ELF-1 (cell line): ENCODE measurements at regions not wholly inside any gene's neighbourhood (a gene's known extent, or its start where the extent isn't known, plus 50 kb on each side); places are given as distances from the start of the nearest gene placed in this dataset.

Experiments
- DNase-seq: peaks from one replicate; pipeline ENCODE4 v3.0.0-alpha.2; 2016; ENCODE audit warnings: low read depth, low spot score

DNA sequence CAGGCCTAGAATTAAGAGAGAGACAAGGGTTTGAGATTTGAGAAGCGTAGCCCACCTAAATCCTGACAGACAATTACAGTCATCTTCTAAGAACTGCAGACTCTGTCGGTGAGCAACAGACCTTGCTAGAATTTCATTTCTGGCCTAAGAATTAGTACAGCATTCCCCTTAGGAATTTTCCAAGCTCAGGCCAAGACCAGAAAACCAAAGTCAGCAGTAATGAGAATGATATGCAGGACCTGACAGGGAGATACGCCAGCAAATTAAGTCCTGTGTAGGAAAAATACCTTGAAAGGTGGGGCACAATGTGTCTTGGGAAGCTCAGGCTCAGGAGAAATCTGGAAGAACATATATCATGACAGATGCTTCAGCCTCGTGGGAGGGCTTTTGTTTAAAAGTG lies 52.7 kb upstream of the HERPUD2 start:
- no peak for DNase-seq

DNA sequence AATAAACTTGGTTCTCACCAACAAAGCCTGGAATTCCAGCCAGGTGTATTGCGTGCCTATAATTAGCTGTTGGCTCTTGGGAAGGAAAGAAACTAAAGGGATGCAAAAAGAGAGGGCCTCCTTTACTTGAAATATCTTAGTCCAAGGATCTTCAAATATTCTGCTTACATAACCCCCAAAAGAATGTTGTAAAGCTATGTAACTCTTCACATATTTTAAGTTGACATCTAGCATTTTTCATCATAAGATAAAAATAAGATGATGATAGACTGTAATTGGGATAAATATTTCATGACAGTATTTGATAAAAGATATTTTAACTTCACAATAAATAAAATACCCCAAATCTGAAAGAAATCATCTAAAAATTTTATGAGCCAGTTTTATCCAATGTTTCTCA lies 52.5 kb upstream of the SEPTIN7 start:
- no peak for DNase-seq

DNA sequence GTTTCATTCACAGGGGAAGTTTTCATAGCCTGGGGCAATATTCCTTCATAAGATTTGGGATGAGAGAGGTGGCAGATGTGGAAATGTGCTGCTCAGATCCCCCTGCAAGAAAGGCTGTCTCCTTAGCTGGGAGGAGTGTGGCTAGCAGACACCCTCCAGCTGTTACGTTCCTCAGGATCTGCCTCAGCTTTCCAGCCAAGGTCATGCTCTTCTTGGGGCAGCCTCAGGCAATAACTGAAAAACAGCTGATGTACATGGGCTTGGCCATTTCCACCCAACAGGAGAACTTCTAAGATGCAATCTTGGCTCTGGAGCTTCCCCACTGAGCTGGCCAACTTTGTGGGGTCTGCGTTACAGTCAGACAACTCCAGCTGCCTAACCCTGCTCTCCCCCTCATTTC lies 51.3 kb upstream of the SEPTIN7 start:
- peak; percentile 36 for DNase-seq
